ENCODE measurements at regions not wholly inside any gene's neighbourhood (a gene's known extent, or its start where the extent isn't known, plus 50 kb on each side); places are given as distances from the start of the nearest gene placed in this dataset.

DNA sequence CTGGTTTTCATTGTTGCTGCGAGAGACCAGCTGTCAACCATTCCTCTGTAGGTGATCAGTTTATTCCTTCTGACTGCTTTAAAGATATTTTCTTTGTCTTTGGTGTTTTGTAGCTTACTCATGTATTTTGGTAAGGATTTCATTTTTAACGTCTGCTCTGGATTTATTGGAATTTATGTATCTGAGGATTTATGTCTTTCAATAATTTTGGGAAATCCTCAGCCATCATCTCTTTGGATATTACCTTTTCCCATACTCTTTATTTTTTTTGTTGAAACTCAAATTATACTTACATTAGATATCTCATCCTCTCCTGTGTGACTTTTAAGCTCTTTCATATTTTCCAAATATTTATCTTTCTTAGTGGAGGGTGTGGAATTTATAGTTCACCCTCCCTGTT, 62.7 kb upstream of the COL8A1 start:
- no peak for DNase-seq (ENCODE audit: low spot score in 2 of 2)
- H3K4me3 ChIP-seq, result no peak overlapping the region
- H3K4me1 ChIP-seq, result no peaks in the 10 kb centered on the region
- H3K9me3 ChIP-seq, result peaks cover 0 to 22% of the 10 kb centered on the region in 2 donors
- TF ChIP-seq CTCF (IDR thresholded peaks at IDR 0.05), result no peak
- no peak for TF ChIP-seq POLR2A (IDR thresholded peaks at IDR 0.05)
- TF ChIP-seq POLR2AphosphoS5 (IDR thresholded peaks at IDR 0.05), result no peak
- no peak overlapping the region for H3K27ac ChIP-seq
- no peaks in the 10 kb centered on the region for H3K36me3 ChIP-seq
- no peaks in the 10 kb centered on the region for H3K27me3 ChIP-seq
- intact Hi-C loops (cut with DNase I; ENCODE audit: low total_unique reads), result no loop called here

DNA sequence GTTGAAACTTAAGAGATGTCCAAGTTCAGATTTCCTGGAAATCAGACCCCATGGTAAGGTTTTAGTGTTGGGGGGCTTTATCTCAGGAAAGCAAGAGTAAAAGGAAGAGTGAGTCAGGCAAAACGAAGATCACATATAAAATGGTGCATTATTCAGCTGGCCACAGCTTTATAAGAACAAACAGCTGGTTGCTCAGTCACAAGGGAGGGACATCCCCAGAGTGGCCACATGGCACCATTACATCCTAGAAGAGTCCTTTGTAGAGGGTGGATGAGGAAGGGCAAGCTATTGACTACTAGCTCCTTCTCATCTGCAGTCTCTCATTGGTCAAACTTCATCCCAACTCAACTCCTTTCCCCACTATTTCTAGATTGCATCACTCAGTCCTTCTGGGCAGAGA, 68.3 kb upstream of the COL8A1 start:
- Histone ChIP-seq H3K36me3 (no peaks in the 10 kb centered on the region), H3K4me3 (no peak overlapping the region), H3K4me1 (no peaks in the 10 kb centered on the region), H3K9me3 (peaks cover 9 to 23% of the 10 kb centered on the region in 2 donors), H3K27me3 (no peaks in the 10 kb centered on the region), H3K27ac (no peak overlapping the region)
- no peak for TF ChIP-seq POLR2AphosphoS5 (IDR thresholded peaks at IDR 0.05)
- TF ChIP-seq POLR2A (IDR thresholded peaks at IDR 0.05), result no peak
- no peak for TF ChIP-seq CTCF (IDR thresholded peaks at IDR 0.05)
- DNase-seq (ENCODE audit: low spot score in 2 of 2), result no peak
- intact Hi-C loops (cut with DNase I; ENCODE audit: low total_unique reads), result no loop called here

DNA sequence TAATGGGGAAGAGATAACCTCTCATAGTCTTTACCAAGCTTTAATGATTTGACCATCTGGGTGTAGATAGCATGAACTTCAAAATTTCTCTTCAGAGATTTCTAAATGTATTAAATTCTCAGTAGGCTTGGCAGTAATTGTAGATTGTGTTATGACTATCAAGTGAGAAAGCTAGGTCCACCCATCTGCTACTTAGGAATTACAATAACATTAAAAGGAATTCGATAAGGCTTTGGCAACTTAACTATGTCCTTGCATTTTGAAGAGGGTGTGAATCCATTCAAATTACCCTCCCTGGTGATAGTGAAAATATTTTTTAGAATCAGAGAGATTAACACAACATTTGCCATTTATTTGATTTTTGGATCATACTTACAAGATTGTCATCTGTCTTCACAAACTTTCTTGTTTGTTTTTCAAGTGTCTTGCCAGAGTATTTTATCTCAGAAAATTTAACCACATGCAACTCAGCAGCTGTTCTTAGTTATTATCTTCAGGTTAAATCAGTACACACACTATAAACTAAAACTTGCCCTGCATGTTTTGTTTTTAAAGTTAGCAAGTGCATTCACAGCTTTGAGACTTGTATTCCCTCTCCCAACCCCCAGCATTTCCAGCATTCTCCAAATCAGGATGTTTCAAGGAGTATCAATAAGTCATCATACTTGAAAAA, 69.6 kb upstream of the COL8A1 start:
- intact Hi-C loops (cut with DNase I; ENCODE audit: low total_unique reads), result loop anchor here (5.0 kb wide), 1 partner anchor 894 kb away; no protein-coding TSS in a partner anchor
- Histone ChIP-seq H3K27me3 (no peaks in the 10 kb centered on the region), H3K4me1 (no peaks in the 10 kb centered on the region), H3K4me3 (no peak overlapping the region), H3K36me3 (no peaks in the 10 kb centered on the region), H3K9me3 (peaks cover 9 to 13% of the 10 kb centered on the region in 2 donors), H3K27ac (no peak overlapping the region)
- DNase-seq (ENCODE audit: low spot score in 2 of 2), result no peak
- TF ChIP-seq POLR2A (IDR thresholded peaks at IDR 0.05), result no peak

DNA sequence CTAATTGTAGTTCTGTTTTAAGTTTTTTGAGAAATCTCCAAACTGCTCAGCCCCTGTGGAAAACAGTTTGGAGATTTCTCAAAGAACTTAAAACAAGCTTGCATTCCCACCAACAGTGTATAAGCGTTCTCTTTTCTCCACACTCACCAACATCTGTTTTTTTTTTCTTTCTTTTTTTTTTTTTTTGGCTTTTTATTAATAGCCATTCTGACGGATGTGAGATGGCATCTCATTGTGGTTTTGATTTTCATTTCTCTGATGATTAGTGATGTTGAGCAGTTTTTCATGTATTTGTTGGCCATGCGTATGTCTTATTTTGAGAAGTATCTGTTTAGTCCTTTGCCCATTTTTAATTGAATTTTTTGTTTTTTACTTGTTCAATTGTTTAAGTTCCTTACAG, 73.1 kb upstream of the COL8A1 start:
- no peak for TF ChIP-seq POLR2A (IDR thresholded peaks at IDR 0.05)
- no peak for TF ChIP-seq CTCF (IDR thresholded peaks at IDR 0.05)
- no peak for TF ChIP-seq POLR2AphosphoS5 (IDR thresholded peaks at IDR 0.05)
- no peak overlapping the region for H3K4me3 ChIP-seq
- peaks cover 9 to 10% of the 10 kb centered on the region in 2 donors for H3K9me3 ChIP-seq
- no peak for DNase-seq (ENCODE audit: low spot score in 2 of 2)
- no peaks in the 10 kb centered on the region for H3K36me3 ChIP-seq
- no peak overlapping the region for H3K27ac ChIP-seq
- H3K4me1 ChIP-seq, result no peaks in the 10 kb centered on the region
- intact Hi-C loops (cut with DNase I; ENCODE audit: low total_unique reads), result loop anchor here (5.0 kb wide), 1 partner anchor 897 kb away; no protein-coding TSS in a partner anchor
- H3K27me3 ChIP-seq, result no peaks in the 10 kb centered on the region

DNA sequence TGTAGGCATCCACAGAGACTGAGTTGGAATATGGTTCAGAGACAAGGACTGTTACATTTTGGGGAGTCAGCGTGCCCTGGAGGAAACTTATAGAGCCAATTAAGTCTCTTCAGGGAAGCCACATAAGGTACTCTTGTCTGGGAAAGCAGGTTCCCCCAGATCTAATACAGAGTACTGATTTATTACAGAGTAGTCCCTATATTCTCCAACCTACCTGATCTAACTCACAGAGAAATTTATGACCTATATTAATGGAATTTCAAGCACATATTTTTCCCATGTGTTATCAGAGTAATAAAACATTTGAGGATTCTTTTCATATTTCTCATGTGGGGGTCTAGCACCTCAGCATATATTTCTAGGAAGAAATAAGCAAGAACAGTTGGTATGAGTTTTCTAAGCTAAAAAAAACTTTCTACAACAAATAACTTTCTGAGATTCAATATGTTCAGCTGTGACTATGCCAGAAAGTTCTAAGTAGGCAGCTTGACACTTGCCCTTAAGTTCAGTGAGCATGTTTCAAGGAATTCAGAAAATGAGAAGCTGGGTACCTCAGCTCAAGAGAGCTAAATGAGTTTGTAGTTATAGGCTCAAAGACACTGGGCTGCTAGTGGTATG, 75.3 kb upstream of the COL8A1 start:
- no peak for DNase-seq (ENCODE audit: low spot score in 2 of 2)
- intact Hi-C loops (cut with DNase I; ENCODE audit: low total_unique reads), result no loop called here
- H3K9me3 ChIP-seq, result peaks cover 9 to 10% of the 10 kb centered on the region in 2 donors
- H3K36me3 ChIP-seq, result no peaks in the 10 kb centered on the region
- no peaks in the 10 kb centered on the region for H3K27me3 ChIP-seq
- no peak for TF ChIP-seq POLR2A (IDR thresholded peaks at IDR 0.05)
- no peak for TF ChIP-seq POLR2AphosphoS5 (IDR thresholded peaks at IDR 0.05)
- TF ChIP-seq CTCF (IDR thresholded peaks at IDR 0.05), result no peak
- no peak overlapping the region for H3K4me3 ChIP-seq
- no peaks in the 10 kb centered on the region for H3K4me1 ChIP-seq
- H3K27ac ChIP-seq, result no peak overlapping the region
